GM19025 (cell line): ENCODE measurements at regions not wholly inside any gene's neighbourhood (a gene's known extent, or its start where the extent isn't known, plus 50 kb on each side); places are given as distances from the start of the nearest gene placed in this dataset.
"Not testable (repeated sequence)": the region's sequence is repeated elsewhere in the genome, so short reads cannot be mapped to it uniquely, and the experiment has no call there.

Experiments used
- ATAC-seq: cut with Tn5 transposase; IDR thresholded peaks from one replicate; pipeline ENCODE4 v1.9.1; 2021; ENCODE audit warnings: mild to moderate bottlenecking, low read depth, moderate library complexity; ENCODE audit not compliant: unreplicated experiment

DNA sequence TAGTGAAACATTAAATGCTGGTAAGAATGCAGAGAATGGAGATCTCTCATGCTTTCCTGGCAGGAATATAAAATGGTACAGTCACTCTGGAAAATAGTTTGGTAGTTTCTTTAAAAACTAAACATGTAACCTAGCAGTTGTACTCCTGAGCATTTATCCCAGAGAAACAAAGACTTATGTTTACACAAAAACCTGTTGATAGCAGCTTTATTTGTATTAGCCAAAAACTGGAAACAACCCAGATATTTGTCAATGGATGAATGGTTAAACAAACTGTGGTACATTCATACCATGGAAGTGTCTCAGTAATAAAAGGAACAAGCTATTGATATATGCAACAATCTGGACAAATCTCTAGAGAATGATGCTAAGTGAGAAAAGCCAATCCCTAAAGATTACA lies 81.7 kb upstream of the CTAGE1 start:
- no peak for ATAC-seq

DNA sequence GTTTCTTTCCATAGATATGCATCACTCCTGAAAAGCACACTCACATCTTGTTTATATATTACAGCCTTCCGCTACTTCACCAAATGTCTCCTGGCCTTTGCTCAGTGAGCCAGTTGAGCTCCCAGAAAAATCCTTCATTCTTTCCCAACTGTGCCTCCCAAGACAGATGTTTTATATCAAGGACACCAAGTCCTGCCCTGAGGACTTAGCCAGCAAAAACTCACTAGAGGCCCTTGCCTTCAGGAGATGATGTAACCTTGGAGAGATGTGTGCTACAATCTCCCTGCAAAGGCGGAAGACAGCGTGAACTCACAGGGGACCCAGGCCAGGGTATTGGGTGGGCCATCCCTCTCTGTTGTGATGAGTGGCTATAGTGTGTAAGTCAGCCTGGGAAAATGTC lies 86.1 kb upstream of the CTAGE1 start:
- ATAC-seq, result no peak

DNA sequence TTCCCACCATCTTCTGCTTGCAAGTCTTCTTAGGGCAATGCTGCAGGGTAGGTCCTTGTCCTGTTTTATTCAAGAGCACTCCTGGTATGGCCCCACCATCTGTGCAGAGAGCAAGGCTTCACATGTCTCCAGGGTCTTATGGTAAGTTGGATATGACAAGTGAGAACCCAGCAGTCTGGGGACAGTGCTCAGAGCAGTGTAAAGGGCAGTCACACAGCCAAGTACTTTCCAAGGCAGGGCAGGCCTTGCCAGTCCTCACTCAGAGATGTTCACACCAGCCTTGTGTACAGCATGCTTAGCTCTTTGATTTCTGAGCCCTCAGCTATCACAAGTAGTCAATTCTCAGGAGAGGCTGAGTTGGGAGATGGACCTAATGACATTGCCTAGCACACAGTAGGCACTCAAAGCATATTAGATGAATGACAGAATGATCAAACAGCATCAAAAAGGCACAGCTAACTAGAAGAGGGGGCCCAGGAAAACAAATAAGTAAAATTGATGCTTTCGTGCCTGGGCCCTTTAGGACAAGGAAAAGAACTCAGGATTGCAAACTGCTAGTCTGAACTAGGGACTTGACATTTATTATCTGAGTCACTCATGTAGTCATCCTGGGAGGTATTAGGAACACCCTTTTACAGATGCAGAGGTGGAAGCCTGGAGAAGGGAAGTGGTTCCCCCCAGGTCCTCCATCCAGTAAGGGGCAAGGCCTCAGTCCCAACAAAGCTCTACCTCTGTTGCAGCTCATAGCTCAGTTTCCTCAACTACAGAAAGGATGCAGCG lies 86.7 kb upstream of the CTAGE1 start:
- no peak for ATAC-seq

DNA sequence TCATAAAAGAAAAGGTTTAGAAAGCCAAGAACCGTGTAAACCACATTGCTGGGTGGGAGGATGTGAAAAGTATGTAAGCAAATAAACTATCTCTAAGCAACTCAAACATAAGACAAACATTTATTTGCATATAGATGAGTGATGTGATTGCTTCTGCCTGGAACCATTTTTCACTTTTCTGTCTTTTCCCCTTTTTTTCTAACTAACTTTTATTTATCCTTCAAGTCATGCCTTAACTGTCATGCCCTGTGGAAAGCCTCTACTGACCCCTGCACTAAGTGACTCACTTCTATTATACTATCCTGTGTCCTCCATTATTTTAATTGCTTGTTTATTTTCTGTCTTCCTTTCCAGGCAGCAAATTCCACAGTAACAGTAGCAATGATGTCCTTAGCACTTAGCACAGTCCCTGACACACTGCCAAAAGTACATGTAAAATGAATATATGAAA lies 87.5 kb upstream of the CTAGE1 start:
- ATAC-seq, result no peak

DNA sequence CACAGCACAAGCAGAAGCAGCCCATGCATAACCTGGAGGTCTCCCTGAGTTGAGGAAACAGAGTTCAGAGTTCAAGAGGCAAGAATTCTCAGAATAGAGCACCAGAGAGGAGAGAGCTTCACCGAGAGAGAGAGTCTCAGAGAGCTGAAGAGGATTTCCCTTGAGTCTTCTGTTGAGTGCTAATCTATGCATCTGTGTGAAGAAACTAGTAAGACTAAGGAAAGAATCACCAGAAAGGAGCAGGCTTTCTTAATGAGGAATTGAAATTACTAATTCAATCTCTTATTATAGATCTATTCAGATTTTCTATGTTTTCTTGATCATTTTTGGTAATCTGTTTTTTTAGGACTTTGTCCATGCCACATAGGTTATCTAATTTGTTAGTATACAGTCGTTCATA lies 89.3 kb upstream of the CTAGE1 start:
- ATAC-seq, result no peak

DNA sequence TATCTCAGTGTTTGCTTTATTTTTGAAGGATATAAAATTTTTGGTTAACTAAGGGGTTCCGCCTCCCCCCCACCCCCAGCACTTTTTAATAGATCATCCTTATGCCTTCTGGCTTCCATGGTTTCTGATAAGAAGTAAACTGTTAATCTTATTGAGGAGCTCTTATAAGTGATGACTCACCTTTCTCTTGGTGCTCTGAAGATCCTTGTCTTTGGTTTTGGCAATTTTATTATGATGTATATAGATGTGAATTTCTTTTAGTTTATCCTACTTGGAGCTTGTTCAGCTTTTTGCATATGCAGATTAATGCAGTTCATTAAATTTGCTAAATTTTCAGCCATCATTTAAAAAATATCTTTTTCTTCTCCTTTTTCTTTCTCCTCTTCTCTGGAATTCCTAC lies 91.7 kb upstream of the CTAGE1 start:
- no peak for ATAC-seq

DNA sequence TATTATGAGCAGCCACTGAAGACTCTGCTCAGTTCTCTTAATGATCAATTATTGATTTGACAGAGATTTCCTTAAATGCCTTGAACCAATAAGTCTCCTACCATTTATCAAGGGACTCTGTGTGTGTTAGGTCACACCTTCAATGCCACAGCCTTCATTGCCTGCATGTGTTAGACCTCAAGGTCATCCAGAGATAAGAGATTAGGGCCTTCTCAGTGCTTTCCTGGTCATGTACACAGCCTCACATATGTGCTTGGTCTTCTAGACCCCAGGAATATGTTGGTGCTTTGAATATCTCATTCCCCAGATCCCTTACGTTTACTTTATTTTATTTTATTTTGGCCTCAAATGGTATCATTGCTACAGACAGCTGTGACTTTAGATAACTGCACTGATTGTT lies 93.0 kb upstream of the CTAGE1 start:
- ATAC-seq, result no peak

DNA sequence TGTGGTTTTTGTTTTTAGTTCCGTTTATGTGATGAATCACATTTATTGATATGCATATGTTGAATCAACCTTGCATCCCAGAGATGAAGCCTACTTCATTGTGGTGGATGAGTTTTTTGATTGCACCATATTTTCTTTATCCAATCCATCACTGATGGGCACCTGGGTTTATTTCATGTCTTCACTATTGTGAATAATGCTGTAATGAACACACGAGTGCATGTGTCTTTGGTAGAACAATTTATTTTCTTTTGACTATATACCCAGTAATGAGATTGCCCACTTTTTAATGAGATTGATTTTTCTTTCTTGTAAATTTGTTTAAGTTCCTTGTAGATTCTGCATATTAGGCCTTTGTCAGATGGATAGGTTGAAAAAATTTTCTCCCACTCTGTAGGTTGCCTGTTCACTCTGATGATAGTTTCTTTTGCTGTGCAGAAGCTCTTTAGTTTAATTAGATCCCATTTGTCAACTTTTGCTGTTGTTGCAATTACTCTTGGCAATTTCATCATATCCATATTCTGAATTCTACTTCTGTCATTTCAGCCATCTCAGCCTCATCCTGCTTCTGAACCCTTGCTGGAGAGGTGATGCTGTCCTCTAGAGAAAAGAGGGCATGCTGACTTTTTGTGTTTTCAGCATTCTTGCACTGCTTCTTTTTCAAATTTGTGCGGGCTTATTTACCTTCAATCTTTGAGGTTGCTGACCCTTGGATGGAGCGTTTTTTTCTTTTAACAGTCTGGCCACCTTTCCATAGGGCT lies 96.2 kb upstream of the CTAGE1 start:
- no peak for ATAC-seq

DNA sequence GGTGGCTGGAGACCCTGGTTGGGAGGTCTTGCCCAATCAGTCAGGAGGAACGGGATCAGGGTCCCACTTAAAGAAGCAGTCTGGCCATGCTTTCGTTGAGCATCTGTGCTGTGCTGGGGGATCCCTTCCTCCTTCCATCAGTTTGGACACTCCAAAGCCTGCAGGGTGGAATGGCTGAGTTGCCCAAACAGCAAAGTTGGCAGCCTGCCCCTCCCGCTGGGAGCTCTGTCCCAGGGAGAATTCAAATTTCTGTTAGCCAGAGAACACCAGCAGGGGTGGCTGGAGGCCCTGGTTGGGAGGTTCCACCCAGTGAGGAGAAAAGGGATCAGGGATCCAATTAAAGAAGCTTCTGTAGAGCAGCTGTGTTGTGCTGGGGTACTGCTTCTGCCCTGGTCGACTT lies 96.9 kb upstream of the CTAGE1 start:
- no peak for ATAC-seq

DNA sequence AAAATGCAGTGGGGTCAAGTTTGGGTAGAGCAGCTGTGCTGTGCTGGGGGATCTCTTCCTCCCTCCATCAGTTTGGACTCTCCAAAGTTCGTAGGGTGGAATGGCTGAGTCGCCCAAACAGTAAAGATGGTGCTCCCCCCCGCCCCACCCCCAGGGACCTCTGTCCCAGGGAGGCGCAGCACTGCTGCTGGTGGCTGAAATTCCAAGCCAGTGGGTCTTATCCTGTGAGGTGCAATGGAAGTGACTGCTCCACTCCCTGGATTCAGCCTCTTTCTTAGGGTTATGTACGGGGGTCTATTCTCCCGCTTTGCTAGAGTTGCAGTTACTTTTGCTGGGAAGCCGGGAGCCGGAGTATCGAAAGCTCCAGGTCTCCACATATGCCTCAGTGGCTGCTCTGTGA lies 97.5 kb upstream of the CTAGE1 start:
- no peak for ATAC-seq

DNA sequence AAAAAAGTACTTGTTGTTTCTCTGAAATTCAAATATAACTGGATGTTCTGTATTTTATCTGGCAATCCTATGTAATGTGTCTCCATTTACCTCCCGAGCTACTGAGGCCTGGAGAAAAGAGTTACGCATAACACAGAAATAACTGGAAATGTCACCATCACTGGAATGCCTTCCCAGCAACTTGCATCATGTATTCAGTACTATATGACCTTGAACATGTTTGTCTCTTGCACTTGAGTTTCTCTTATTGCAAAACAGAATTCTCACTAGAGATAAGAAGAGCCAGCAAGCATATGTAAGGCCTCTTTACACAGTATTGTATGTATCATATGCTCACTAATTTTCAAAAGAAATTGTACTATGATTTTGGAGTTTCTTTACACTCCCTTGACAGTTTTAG lies 99.6 kb upstream of the CTAGE1 start:
- no peak for ATAC-seq

DNA sequence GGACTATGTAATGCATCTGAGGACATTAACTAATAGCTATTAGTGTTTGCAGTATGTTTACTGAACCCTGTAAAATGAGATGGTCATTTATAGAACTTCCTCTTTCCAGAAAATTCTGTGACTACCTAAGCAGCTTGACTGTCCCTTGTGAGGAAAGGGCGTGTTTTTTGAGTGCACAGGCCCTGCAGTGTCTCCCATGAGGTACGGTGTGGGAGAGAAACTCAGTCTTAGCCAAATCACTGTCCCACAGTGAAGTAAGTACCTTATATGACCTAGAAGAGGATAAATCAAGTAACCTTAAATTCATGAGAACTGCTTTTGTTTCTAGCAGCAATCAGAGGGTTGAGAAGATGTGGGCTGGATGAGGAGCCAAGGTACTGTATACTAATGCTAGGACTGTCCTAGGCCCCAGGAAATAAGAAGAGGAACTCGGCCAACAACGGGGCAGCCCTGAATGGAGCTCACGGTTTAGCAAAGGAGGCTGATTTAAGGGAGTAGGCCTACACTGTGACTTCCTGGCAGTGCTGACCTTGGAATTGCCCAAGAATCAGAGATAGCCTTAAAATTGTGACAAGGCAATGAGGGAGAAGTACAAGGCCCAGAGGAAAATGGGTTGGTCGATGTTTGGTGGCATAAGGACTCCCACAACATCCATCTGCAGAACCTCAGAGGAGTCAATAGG lies 103.5 kb upstream of the CTAGE1 start:
- ATAC-seq, result no peak

DNA sequence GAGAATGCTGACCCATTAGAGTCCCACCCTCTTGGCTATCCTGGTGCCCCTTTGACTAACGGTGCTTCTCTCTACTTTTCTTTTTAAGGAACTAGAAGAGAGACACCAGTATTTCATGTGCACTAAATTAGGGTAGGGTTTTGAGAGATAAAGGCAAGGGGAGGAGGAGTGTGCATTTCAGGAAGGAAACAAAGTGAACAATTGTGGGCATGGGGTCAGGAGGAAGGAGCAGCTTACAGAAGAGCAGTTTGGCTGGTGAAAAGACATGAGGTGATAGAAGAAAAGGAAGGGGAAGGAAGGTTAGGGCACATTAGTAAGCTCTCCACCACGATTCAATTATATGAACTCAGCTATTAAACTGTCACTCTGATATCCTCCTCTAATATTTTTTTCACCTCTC lies 105.8 kb upstream of the CTAGE1 start:
- ATAC-seq, result no peak

DNA sequence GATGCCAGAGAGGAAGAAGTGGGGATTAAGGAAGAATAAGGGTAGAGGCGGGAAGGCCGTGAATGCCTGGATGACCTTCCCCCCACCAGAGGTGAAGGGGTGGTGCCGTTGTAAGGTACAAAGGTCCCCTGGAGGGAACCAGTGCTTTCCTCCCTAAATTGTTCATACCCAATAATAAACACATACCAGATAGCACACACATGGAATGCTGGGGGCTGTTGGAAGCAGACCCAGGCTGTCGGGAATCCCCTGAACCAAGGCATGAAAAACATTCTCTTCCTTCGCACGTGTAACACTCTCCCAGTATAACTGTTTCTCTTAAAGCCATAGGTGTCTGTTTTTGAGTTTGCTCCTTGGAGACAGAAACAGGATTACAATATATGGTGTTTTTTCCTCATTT lies 107.1 kb upstream of the CTAGE1 start:
- ATAC-seq, result no peak

DNA sequence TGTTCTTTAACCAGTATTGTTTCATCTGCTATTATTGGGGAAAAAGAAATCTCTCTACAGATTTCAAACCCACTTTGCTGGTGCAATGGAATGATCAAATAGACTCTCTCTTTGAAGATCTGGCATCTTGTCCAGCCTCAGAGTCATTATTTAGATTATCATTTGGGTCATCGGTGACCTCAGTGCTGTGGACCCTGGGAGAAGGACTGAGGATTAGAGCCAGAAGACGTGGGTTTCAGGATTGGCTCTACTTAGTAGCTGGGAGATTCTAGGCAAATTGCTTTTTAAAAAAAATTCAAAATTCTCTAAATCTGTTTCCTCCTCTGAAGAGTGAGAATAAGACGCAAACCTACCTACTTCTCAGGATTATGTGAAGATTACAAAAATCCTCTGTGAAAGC lies 107.6 kb upstream of the CTAGE1 start:
- no peak for ATAC-seq

DNA sequence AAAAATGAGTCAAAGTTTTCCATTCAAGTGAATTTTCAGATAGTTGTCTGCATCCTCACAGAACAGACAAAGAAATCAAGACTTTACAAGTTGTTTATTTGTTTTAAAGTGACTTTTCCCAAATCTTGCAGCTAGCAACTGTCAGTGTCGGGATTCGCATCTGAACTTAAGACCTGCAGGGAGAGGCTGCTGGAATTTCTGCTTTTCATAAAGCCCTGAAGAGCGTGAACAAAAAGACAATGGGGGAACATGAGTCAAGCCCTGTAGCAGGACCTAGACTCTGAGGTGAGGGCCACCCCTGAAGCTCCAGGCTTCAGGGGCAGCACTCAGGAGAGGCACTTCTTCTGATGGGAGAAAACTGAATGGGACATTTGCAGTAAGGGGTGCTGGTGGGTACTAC lies 108.2 kb upstream of the CTAGE1 start:
- no peak for ATAC-seq

DNA sequence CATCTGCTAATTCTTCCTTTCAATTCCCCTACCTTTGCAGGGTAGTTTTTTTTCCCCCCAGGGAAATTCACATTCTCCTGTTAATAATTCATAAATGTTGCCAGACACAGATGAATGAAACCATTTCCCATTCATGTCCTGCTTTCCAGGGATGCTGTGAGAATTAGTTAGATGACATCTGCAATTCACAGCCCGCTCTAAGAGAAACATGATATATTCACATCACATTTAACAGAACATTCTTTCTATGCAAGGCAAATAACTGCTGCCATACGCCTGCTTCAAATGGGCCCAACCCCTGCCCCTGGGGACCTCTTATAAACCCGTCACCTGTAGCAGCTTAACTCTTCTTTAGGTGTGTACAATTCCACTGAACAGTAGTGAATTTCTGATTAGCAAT lies 110.6 kb upstream of the CTAGE1 start:
- no peak for ATAC-seq

DNA sequence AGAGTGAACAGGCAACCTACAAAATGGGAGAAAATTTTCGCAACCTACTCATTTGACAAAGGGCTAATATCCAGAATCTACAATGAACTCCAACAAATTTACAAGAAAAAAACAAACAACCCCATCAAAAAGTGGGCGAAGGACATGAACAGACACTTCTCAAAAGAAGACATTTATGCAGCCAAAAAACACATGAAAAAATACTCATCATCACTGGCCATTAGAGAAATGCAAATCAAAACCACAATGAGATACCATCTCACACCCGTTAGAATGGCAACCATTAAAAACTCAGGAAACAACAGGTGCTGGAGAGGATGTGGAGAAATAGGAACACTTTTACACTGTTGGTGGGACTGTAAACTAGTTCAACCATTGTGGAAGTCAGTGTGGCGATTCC lies 117.0 kb upstream of the CTAGE1 start:
- ATAC-seq, result not testable (repeated sequence)

DNA sequence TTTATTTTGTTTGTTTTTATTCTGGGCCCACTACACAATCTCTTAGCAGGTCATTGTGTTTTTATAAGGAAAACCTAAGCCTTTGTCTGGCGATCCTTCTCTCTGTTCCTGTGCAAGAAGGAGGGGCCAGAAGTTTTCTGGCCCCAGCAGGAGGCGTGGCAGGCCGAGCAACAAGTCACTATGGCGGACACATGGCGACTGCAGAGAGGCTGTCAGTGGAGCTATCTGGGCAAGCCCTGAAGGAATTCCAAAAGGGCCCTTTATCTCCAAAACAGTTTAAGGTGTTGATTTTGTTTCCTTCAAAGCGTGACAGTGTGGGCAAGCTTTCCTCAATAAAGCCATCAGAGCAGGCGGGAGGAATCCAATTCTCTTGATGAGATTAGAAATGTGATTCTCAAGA lies 118.8 kb upstream of the CTAGE1 start:
- ATAC-seq, result no peak

DNA sequence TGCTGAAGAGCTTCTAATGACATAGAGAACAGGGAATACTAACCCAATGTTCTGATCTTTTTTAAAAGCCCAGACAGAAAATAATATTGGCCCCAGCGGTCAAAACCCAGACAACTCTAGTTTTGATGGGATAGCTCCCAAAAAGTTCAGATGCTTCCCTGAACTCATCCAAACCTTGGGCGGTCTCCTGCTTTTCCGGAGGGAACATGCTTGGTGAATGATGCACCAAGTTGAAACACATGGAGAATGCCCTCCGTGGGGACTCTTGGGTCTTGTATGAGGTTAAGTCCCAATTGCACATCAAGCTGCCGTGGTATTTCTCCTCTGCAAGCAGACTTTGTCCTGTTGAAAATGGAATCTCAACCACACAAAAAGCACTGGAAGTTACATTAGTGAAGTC lies 120.7 kb upstream of the CTAGE1 start:
- ATAC-seq, result no peak

DNA sequence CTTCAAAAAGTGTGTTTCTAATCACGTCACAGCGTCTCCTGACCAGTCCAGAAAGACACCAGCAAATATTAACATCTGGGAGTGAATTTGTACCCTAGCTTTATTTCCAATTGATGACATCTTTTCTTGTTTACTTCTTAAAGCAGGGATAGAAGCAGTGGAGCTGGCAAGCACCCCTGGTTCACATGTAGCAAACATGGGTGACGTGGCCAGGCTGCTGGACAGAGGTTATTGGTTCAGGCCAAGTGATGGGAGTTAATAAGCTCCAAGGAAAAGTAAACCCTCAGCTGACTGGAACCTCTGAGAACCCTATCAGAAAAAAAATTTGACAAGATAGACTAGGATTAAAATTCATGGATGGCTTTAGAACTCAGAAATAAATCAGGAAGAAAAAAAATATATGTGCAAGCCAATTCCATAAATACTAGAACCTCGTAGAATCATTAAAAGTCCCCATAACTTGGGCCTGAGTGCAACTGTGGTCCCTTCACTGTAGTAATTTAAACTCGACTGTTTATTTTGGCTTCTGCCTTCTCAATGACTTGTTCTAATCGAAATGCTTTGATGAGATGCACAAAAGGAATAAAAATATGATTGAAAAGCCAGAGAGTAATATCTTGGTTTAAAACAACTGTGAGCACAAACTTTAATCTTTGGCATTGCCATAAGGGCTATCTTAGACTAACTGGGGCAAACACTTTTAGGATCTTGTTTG lies 121.5 kb upstream of the CTAGE1 start:
- ATAC-seq, result no peak
